K562 (cell line): ENCODE measurements at regions not wholly inside any gene's neighbourhood (a gene's known extent, or its start where the extent isn't known, plus 50 kb on each side); places are given as distances from the start of the nearest gene placed in this dataset.

Experiments
- ATAC-seq: fragments of 200-7000 bp; cut with Tn5 transposase; 3 replicates; pipeline ENCODE4 v1.9.1; 2020; ENCODE audit warnings: moderate library complexity
- BruUV-seq: library from RNA; stranded (reverse); fragments of 400-500 nt; replicated peaks from 2 replicates; lab custom pipeline; 2021; lab: Mats Ljungman, UMichigan
- CTCF ChIA-PET: fragments of 300-600 bp; formaldehyde crosslinking; extraction: SDS; loops from one replicate; lab custom pipeline; 2021; ENCODE audit warnings: low intra/inter-chr PET ratio; lab: Yijun Ruan, JAX
- POLR2A ChIA-PET: fragments of 300-600, 350-650 bp; sonication (Branson Sonifier 250); formaldehyde crosslinking; extraction: SDS; loops from one replicate; lab custom pipeline; 2021; ENCODE audit warnings: antibody characterized with exemption, inconsistent platforms; lab: Yijun Ruan, JAX
- DNase-seq, 4 experiments: peaks; one replicate each; pipeline versions ENCODE4 v3.0.0 to v3.0.0-alpha.2; 2011 to 2018; ENCODE audit warnings: low spot score in 3 of 4, mixed read lengths in 3 of 4; ENCODE audit errors: extremely low read depth in 1 of 4
- FAIRE-seq: peaks from 2 replicates; lab custom pipeline; 2011; peaks lifted over from hg19 to GRCh38; lab: Jason Lieb, UNC
- H2AFZ ChIP-seq: 2 replicates; pipeline ENCODE4 v1.6.0; 2011; ENCODE audit warnings: low read depth, low read length, control low read depth, inconsistent platforms
- H3K27ac ChIP-seq: fragments of 200-600 bp; 3 replicates; pipeline ENCODE4 v1.8.0; 2011; ENCODE audit warnings: low read depth, mild to moderate bottlenecking, control low read depth, inconsistent platforms, low read length, moderate library complexity, mixed read lengths; ENCODE audit errors: extremely low read depth
- H3K27me3 ChIP-seq, 2 experiments: fragments of 300-600 bp in 1 of 2; 2 replicates in 1 of 2; 3 replicates in 1 of 2; pipeline versions ENCODE4 v1.6.0 to v1.8.0; 2011; ENCODE audit warnings: inconsistent platforms in 2 of 2, low read length in 2 of 2, mild to moderate bottlenecking in 1 of 2, mixed read lengths in 1 of 2, moderate library complexity in 1 of 2; ENCODE audit not compliant: control insufficient read depth in 2 of 2, insufficient read depth in 2 of 2
- H3K36me3 ChIP-seq: fragments of 300-600 bp; 3 replicates; pipeline ENCODE4 v1.8.0; 2011; ENCODE audit warnings: mild to moderate bottlenecking, low read length, inconsistent platforms; ENCODE audit not compliant: control insufficient read depth, insufficient read depth
- H3K4me1 ChIP-seq, 2 experiments: fragments of 200-600 bp in 1 of 2; replicated peaks in 1 of 2; 2 replicates in 1 of 2; 3 replicates in 1 of 2; pipeline versions ENCODE4 v1.5.1 to v1.8.0; 2011; ENCODE audit warnings: inconsistent platforms in 2 of 2, low read length in 2 of 2, mild to moderate bottlenecking in 1 of 2, mixed read lengths in 1 of 2, moderate library complexity in 1 of 2; ENCODE audit not compliant: control insufficient read depth in 2 of 2, insufficient read depth in 2 of 2
- H3K4me2 ChIP-seq: 2 replicates; pipeline ENCODE4 v1.6.1; 2011; ENCODE audit warnings: low read length, control low read depth, inconsistent platforms, mixed read lengths; ENCODE audit not compliant: insufficient read depth
- H3K4me3 ChIP-seq: fragments of 200-600 bp; sonication (generic), shearing (Covaris generic); 2 replicates; pipeline ENCODE4 v1.5.1; 2016; ENCODE audit warnings: control low read depth, inconsistent platforms
- H3K79me2 ChIP-seq: fragments of 200-600 bp; 3 replicates; pipeline ENCODE4 v1.8.0; 2011; ENCODE audit warnings: low read length, inconsistent platforms; ENCODE audit not compliant: control insufficient read depth, insufficient read depth
- H3K9ac ChIP-seq, 2 experiments: 2 replicates each; pipeline versions ENCODE4 v1.6.0 to v1.6.1; 2011; ENCODE audit warnings: low read depth in 2 of 2, low read length in 2 of 2, control low read depth in 1 of 2, inconsistent platforms in 1 of 2, mild to moderate bottlenecking in 1 of 2, mixed read lengths in 1 of 2; ENCODE audit not compliant: insufficient read depth in 1 of 2
- H3K9me1 ChIP-seq: one replicate; pipeline ENCODE4 v1.6.0; 2011; ENCODE audit warnings: inconsistent platforms, mild to moderate bottlenecking, low read length, moderate library complexity; ENCODE audit not compliant: control insufficient read depth, insufficient read depth
- H3K9me3 ChIP-seq: replicated peaks from 2 replicates; pipeline ENCODE4 v1.5.1; 2011; ENCODE audit warnings: low read depth, low read length, inconsistent platforms; ENCODE audit not compliant: control insufficient read depth, insufficient read depth
- H4K20me1 ChIP-seq: replicated peaks from 2 replicates; pipeline ENCODE4 v1.6.1; 2011; ENCODE audit warnings: low read length, inconsistent platforms, mixed read lengths; ENCODE audit not compliant: control insufficient read depth, insufficient read depth
- NFE2L1 ChIP-seq: fragments of 450-650 bp; IDR thresholded peaks from 2 replicates; pipeline ENCODE4 v1.6.1; 2016; ENCODE audit warnings: missing genetic modification characterization, low read depth, mild to moderate bottlenecking, missing compliant biosample characterization, moderate library complexity, borderline replicate concordance
- ZNF699 ChIP-seq: fragments of 250-450 bp; sonication (Bioruptor Pico); IDR thresholded peaks from 2 replicates; pipeline ENCODE4 v1.8.0; 2021; ENCODE audit warnings: mild to moderate bottlenecking, moderate library complexity; ENCODE audit not compliant: insufficient replicate concordance
- WGBS: fragments of 100-300 bp; shearing (Covaris generic); methylation state at CpG from one replicate; pipeline ENCODE4 v1.1.6; 2016; ENCODE audit warnings: low coverage, mixed read lengths; ENCODE audit not compliant: insufficient coverage; ENCODE audit errors: missing lambda C conversion rate; 5-methylcytosine and 5-hydroxymethylcytosine counted together
- in situ Hi-C: fragments of 300-500 bp; cut with MboI; formaldehyde crosslinking; loops from 4 replicates; pipeline ENCODE4 v1.15.0; 2018; ENCODE audit warnings: inconsistent platforms, mixed read lengths
- intact Hi-C: fragments of 100-400 bp; cut with micrococcal nuclease; formaldehyde crosslinking; loops from 2 replicates; pipeline ENCODE4 v1.14.2; 2022
- TF ChIP-seq, protein P1 (sequence below): fragments of 250-450 bp; sonication (Bioruptor Pico); IDR thresholded peaks from 2 replicates; pipeline ENCODE4 v1.4.0; 2020
- TF ChIP-seq, protein P2 (sequence below), 2 experiments: IDR thresholded peaks; 2 replicates each; pipeline ENCODE4 v1.6.1; 2011; ENCODE audit warnings: borderline replicate concordance in 1 of 2, control low read depth in 1 of 2, low read depth in 1 of 2, low read length in 1 of 2, mild to moderate bottlenecking in 1 of 2, mixed read lengths in 1 of 2, moderate library complexity in 1 of 2; ENCODE audit not compliant: insufficient read depth in 1 of 2, insufficient read length in 1 of 2, poor library complexity in 1 of 2, severe bottlenecking in 1 of 2; ENCODE audit errors: extremely low read depth in 1 of 2

DNA sequence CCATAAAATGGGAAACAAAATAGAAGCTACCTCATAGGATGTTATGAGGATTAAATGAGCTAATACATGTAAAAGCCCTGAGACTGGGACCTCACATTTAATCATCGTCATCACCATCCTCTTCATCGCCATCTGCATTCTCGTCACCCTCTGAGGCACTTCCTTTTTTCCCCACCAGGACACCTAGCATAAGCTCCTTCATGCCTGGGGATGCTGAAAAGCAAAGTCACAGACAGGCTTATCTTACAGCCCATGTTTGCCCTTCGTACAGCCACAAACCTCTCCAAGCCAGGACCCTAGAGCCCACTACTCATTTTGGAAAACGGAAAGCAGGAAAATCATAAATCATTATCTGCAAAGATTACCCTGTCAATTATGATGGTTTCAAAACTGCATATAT, 249.6 kb downstream of the GPAM start:
- DNase-seq (no peak), FAIRE-seq (no peak), ATAC-seq (no peak)
- Histone ChIP-seq H3K36me3 (no peaks in the 10 kb centered on the region), H4K20me1 (no peaks in the 10 kb centered on the region), H3K79me2 (no peaks in the 10 kb centered on the region), H3K9me3 (no peaks in the 10 kb centered on the region), H3K4me3 (no peak overlapping the region), H3K9ac (no peak overlapping the region), H3K27ac (no peak overlapping the region), H3K9me1 (no peaks in the 10 kb centered on the region), H3K27me3 (no peaks in the 10 kb centered on the region), H3K4me1 (no peaks in the 10 kb centered on the region), H3K4me2 (no peak overlapping the region), H2AFZ (no peak overlapping the region)
- in situ Hi-C loops = no loop called here
- TF ChIP-seq, protein P1, sequence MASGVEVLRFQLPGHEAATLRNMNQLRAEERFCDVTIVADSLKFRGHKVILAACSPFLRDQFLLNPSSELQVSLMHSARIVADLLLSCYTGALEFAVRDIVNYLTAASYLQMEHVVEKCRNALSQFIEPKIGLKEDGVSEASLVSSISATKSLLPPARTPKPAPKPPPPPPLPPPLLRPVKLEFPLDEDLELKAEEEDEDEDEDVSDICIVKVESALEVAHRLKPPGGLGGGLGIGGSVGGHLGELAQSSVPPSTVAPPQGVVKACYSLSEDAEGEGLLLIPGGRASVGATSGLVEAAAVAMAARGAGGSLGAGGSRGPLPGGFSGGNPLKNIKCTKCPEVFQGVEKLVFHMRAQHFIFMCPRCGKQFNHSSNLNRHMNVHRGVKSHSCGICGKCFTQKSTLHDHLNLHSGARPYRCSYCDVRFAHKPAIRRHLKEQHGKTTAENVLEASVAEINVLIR (CRISPR knock-in tag) = no peak
- no peak for TF ChIP-seq NFE2L1
- TF ChIP-seq ZNF699 (CRISPR knock-in tag) = no peak
- TF ChIP-seq, protein P2, sequence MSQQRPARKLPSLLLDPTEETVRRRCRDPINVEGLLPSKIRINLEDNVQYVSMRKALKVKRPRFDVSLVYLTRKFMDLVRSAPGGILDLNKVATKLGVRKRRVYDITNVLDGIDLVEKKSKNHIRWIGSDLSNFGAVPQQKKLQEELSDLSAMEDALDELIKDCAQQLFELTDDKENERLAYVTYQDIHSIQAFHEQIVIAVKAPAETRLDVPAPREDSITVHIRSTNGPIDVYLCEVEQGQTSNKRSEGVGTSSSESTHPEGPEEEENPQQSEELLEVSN (IDR thresholded peaks at IDR 0.05; ENCODE audit: borderline replicate concordance in 1 of 2, extremely low read depth in 1 of 2, insufficient read depth in 1 of 2, insufficient read length in 1 of 2, low read depth in 1 of 2, low read length in 1 of 2, poor library complexity in 1 of 2, severe bottlenecking in 1 of 2) = no peak
- CTCF ChIA-PET = no interaction called here
- WGBS = 3% methylated on average over 5 of the region's 5 CpGs
- no TSS peak for BruUV-seq
- intact Hi-C loops = no loop called here
- POLR2A ChIA-PET = no interaction called here
